HepG2 (cell line): ENCODE measurements at regions not wholly inside any gene's neighbourhood (a gene's known extent, or its start where the extent isn't known, plus 50 kb on each side); places are given as distances from the start of the nearest gene placed in this dataset.

ENCODE experiments used
- ATAC-seq: fragments of 200-7000 bp; cut with Tn5 transposase; 3 replicates; pipeline ENCODE4 v1.9.1; 2020; ENCODE audit warnings: mild to moderate bottlenecking, moderate library complexity
- BruUV-seq: library from RNA; stranded (reverse); fragments of 400-500 nt; replicated peaks from 2 replicates; lab custom pipeline; 2021; lab: Mats Ljungman, UMichigan
- CTCF ChIA-PET: fragments of 300-600 bp; formaldehyde crosslinking; extraction: SDS; loops from one replicate; lab custom pipeline; 2021; ENCODE audit warnings: low total read pairs, inconsistent platforms, low intra/inter-chr PET ratio; lab: Yijun Ruan, JAX
- POLR2A ChIA-PET: fragments of 350-600 bp; sonication (Branson Sonifier 250); formaldehyde crosslinking; loops from one replicate; lab custom pipeline; 2020; ENCODE audit warnings: antibody characterized with exemption, inconsistent platforms; lab: Yijun Ruan, JAX
- DNase-seq: peaks from one replicate; pipeline ENCODE4 v3.0.0-alpha.2; 2015; ENCODE audit warnings: low spot score
- FAIRE-seq: peaks from 3 replicates; lab custom pipeline; 2011; peaks lifted over from hg19 to GRCh38; lab: Jason Lieb, UNC
- H2AFZ ChIP-seq: one replicate; pipeline ENCODE4 v1.6.1; 2011; ENCODE audit warnings: low read length, inconsistent platforms
- H3K27ac ChIP-seq: fragments of 300-600 bp; 3 replicates; pipeline ENCODE4 v1.8.0; 2011; ENCODE audit warnings: mixed run types, mild to moderate bottlenecking, mixed read lengths, low read length, inconsistent platforms; ENCODE audit not compliant: insufficient read depth; ENCODE audit errors: extremely low read length
- H3K27me3 ChIP-seq, 2 experiments: fragments of 200-600 bp in 1 of 2; 2 replicates in 1 of 2; 3 replicates in 1 of 2; pipeline versions ENCODE4 v1.6.0 to v1.8.0; 2011; ENCODE audit warnings: low read length in 2 of 2, mild to moderate bottlenecking in 2 of 2, moderate library complexity in 2 of 2, inconsistent platforms in 1 of 2; ENCODE audit not compliant: insufficient read depth in 2 of 2, control insufficient read depth in 1 of 2
- H3K36me3 ChIP-seq, 2 experiments: fragments of 200-600 bp in 1 of 2; replicated peaks in 1 of 2; 2 replicates in 1 of 2; 3 replicates in 1 of 2; pipeline versions ENCODE4 v1.5.1 to v1.8.0; 2011; ENCODE audit warnings: low read length in 2 of 2, inconsistent platforms in 1 of 2; ENCODE audit not compliant: insufficient read depth in 2 of 2, control insufficient read depth in 1 of 2
- H3K4me1 ChIP-seq: 2 replicates; pipeline ENCODE4 v1.5.1; 2012; ENCODE audit warnings: low read length, inconsistent platforms; ENCODE audit not compliant: insufficient read depth
- H3K4me2 ChIP-seq: 2 replicates; pipeline ENCODE4 v1.6.0; 2011; ENCODE audit warnings: low read depth, low read length, inconsistent platforms
- H3K4me3 ChIP-seq, 3 experiments: fragments of 200-600 bp in 1 of 3; sonication (generic), shearing (Covaris generic) in 1 of 3; replicated peaks in 1 of 3; 2 replicates each; pipeline ENCODE4 v1.5.1; 2011 to 2016; ENCODE audit warnings: low read length in 3 of 3, inconsistent platforms in 2 of 3, low read depth in 2 of 3, mild to moderate bottlenecking in 2 of 3, control low read depth in 1 of 3, mixed read lengths in 1 of 3; ENCODE audit not compliant: insufficient read depth in 1 of 3
- H3K79me2 ChIP-seq: one replicate; pipeline ENCODE4 v1.6.1; 2011; ENCODE audit warnings: low read length, inconsistent platforms; ENCODE audit not compliant: insufficient read depth
- H3K9ac ChIP-seq: 2 replicates; pipeline ENCODE4 v1.6.0; 2011; ENCODE audit warnings: mild to moderate bottlenecking, low read depth, low read length, inconsistent platforms; ENCODE audit not compliant: insufficient read depth
- H3K9me3 ChIP-seq: 2 replicates; pipeline ENCODE4 v1.5.1; 2012; ENCODE audit warnings: mild to moderate bottlenecking, low read length
- H4K20me1 ChIP-seq: 2 replicates; pipeline ENCODE4 v1.6.0; 2011; ENCODE audit warnings: inconsistent platforms, mild to moderate bottlenecking, low read length, moderate library complexity; ENCODE audit not compliant: insufficient read depth
- AKNA ChIP-seq: sonication (generic); formaldehyde crosslinking; IDR thresholded peaks from 2 replicates; pipeline ENCODE4 v1.4.0; 2020; ENCODE audit warnings: missing genetic modification reagents, borderline replicate concordance
- CCDC6 ChIP-seq: sonication (generic); formaldehyde crosslinking; IDR thresholded peaks from 2 replicates; pipeline ENCODE4 v1.8.1; 2022; ENCODE audit warnings: mild to moderate bottlenecking, missing genetic modification reagents, moderate library complexity
- DRAP1 ChIP-seq: IDR thresholded peaks from 2 replicates; pipeline ENCODE4 v1.6.1; 2016; ENCODE audit warnings: missing genetic modification reagents, missing compliant biosample characterization
- FOXK1 ChIP-seq: sonication (generic); formaldehyde crosslinking; IDR thresholded peaks from 2 replicates; pipeline ENCODE4 v1.4.0; 2020; ENCODE audit warnings: low read depth, missing genetic modification reagents, borderline replicate concordance
- GZF1 ChIP-seq: sonication (generic); formaldehyde crosslinking; IDR thresholded peaks from 2 replicates; pipeline ENCODE4 v1.5.1; 2020; ENCODE audit warnings: mild to moderate bottlenecking, missing genetic modification reagents
- RCOR2 ChIP-seq: IDR thresholded peaks from 2 replicates; pipeline ENCODE4 v1.6.1; 2016; ENCODE audit warnings: missing biosample characterization, missing genetic modification reagents
- SATB2 ChIP-seq: sonication (generic); formaldehyde crosslinking; IDR thresholded peaks from 2 replicates; pipeline ENCODE4 v1.5.0; 2020; ENCODE audit warnings: missing genetic modification reagents
- SUZ12 ChIP-seq: fragments of 150-350 bp; IDR thresholded peaks from 2 replicates; pipeline ENCODE4 v1.6.1; 2014; ENCODE audit warnings: low read depth, low read length
- ZFP1 ChIP-seq: IDR thresholded peaks from 2 replicates; pipeline ENCODE4 v1.6.1; 2016
- ZNF234 ChIP-seq: sonication (generic); formaldehyde crosslinking; conservative IDR thresholded peaks from 2 replicates; pipeline ENCODE4 v1.5.1; 2020; ENCODE audit warnings: mild to moderate bottlenecking, missing genetic modification reagents
- ZNF703 ChIP-seq: sonication (generic); formaldehyde crosslinking; IDR thresholded peaks from 2 replicates; pipeline ENCODE4 v1.5.1; 2020; ENCODE audit warnings: missing genetic modification reagents, mild to moderate bottlenecking, moderate library complexity, borderline replicate concordance
- ZNF883 ChIP-seq: sonication (generic); formaldehyde crosslinking; IDR thresholded peaks from 2 replicates; pipeline ENCODE4 v1.5.1; 2020; ENCODE audit warnings: mild to moderate bottlenecking, missing genetic modification reagents; ENCODE audit errors: not compliant biosample characterization
- WGBS: methylation state at CpG from one replicate; pipeline ENCODE4 v1.1.6; 2017; ENCODE audit warnings: low lambda C conversion rate; 5-methylcytosine and 5-hydroxymethylcytosine counted together
- in situ Hi-C: cut with HindIII; loops from 2 replicates; pipeline ENCODE4 v1.10.0; 2017; ENCODE audit warnings: low pct_unique_long_range_greater_than_20kb; ENCODE audit not compliant: extremely low pct_ligation_motif_present
- intact Hi-C: fragments of 100-400 bp; cut with micrococcal nuclease; formaldehyde crosslinking; loops from one replicate; pipeline ENCODE4 v1.10.0; 2022; ENCODE audit not compliant: unreplicated experiment

- Histone ChIP-seq H3K4me1 (no peaks in the 10 kb centered on the region), H3K4me3 (no peak overlapping the region), H3K27ac (no peak overlapping the region), H3K9me3 (no peaks in the 10 kb centered on the region), H3K9ac (no peak overlapping the region), H3K4me2 (no peak overlapping the region), H3K27me3 (no peaks in the 10 kb centered on the region), H3K79me2 (no peaks in the 10 kb centered on the region), H3K36me3 (no peaks in the 10 kb centered on the region), H2AFZ (no peak overlapping the region), H4K20me1 (no peaks in the 10 kb centered on the region)
- 68% methylated on average over 4 of the region's 4 CpGs for WGBS
- CTCF ChIA-PET = no interaction called here
- TF ChIP-seq DRAP1 (CRISPR knock-in tag) (no peak), ZNF703 (CRISPR knock-in tag) (no peak), SUZ12 (no peak), ZNF234 (no peak), RCOR2 (CRISPR knock-in tag) (no peak), ZFP1 (CRISPR knock-in tag) (no peak), GZF1 (CRISPR knock-in tag) (no peak), FOXK1 (no peak), CCDC6 (CRISPR knock-in tag) (no peak), SATB2 (no peak), AKNA (CRISPR knock-in tag) (no peak), ZNF883 (CRISPR knock-in tag) (no peak)
- in situ Hi-C loops (no loop called here), intact Hi-C loops (no loop called here)
- POLR2A ChIA-PET = no interaction called here
- FAIRE-seq (no peak), ATAC-seq (no peak), DNase-seq (no peak)
- no TSS peak for BruUV-seq
Measured at GRCh38 chr5:92559331-92559730, 1021.7 kb downstream of the NR2F1-AS1 start.
